Lung (tissue), 11 donors: ENCODE measurements at regions not wholly inside any gene's neighbourhood (a gene's known extent, or its start where the extent isn't known, plus 50 kb on each side); places are given as distances from the start of the nearest gene placed in this dataset.

Experiments used
- ATAC-seq: fragments of 200-7000 bp; cut with Tn5 transposase; one replicate; pipeline ENCODE4 v1.9.1; 2020; ENCODE audit warnings: moderate number of reproducible peaks; ENCODE audit not compliant: insufficient read depth, low FRiP score
- DNase-seq, 3 donors: peaks; one replicate each; pipeline ENCODE4 v3.0.0-alpha.2; 2013 to 2017
- H3K27ac ChIP-seq, 2 donors: one replicate each; pipeline ENCODE4 v1.5.1; 2013; ENCODE audit warnings: mild to moderate bottlenecking in 2 of 2, moderate library complexity in 2 of 2, control low read depth in 1 of 2, inconsistent platforms in 1 of 2, low read depth in 1 of 2, low read length in 1 of 2
- H3K27me3 ChIP-seq, 3 donors: one replicate each; pipeline ENCODE4 v1.5.1; 2013; ENCODE audit warnings: low read length in 2 of 3; ENCODE audit not compliant: control insufficient read depth in 3 of 3, insufficient read depth in 3 of 3
- H3K36me3 ChIP-seq, 4 donors: one replicate each; pipeline ENCODE4 v1.5.1; 2013; ENCODE audit warnings: low read length in 4 of 4, mild to moderate bottlenecking in 1 of 4, moderate library complexity in 1 of 4; ENCODE audit not compliant: control insufficient read depth in 4 of 4, insufficient read depth in 4 of 4
- H3K4me1 ChIP-seq, 5 donors: one replicate each; pipeline ENCODE4 v1.5.1; 2013; ENCODE audit warnings: low read length in 5 of 5, mild to moderate bottlenecking in 2 of 5, moderate library complexity in 1 of 5; ENCODE audit not compliant: control insufficient read depth in 5 of 5, insufficient read depth in 5 of 5
- H3K4me3 ChIP-seq: one replicate; pipeline ENCODE4 v1.5.1; 2013; ENCODE audit warnings: mild to moderate bottlenecking, control low read depth, moderate library complexity
- H3K9ac ChIP-seq, 2 donors: one replicate each; pipeline ENCODE4 v1.5.1; 2013; ENCODE audit warnings: low read length in 2 of 2, control low read depth in 1 of 2; ENCODE audit not compliant: insufficient read depth in 1 of 2
- H3K9me3 ChIP-seq, 4 donors: one replicate each; pipeline ENCODE4 v1.5.1; 2013; ENCODE audit warnings: low read length in 3 of 4, mild to moderate bottlenecking in 1 of 4, moderate library complexity in 1 of 4; ENCODE audit not compliant: control insufficient read depth in 4 of 4, insufficient read depth in 3 of 4
- CTCF ChIP-seq: IDR thresholded peaks from 2 replicates; pipeline ENCODE4 v1.5.1; 2012; ENCODE audit warnings: mild to moderate bottlenecking; ENCODE audit errors: control extremely low read depth, extremely low read depth
- WGBS, 2 donors: extraction: QIAGEN DNeasy Blood & Tissue Kit; methylation state at CpG; one replicate each; pipeline ENCODE4 v1.1.7; 2013; 5-methylcytosine and 5-hydroxymethylcytosine counted together
- donor health status: control.
- donor health status: control.
- donor health status: Bipolar disorder and iron deficiency.
- donor health status: healthy.
- donor health status: DM: yes; HTN: yes; CAD: no.

GRCh38 chr3:14595561-14595960 is 55.4 kb upstream of the GRIP2 start:
- H3K9ac ChIP-seq: no peak overlapping the region
- 62 to 76% methylated on average over 8 of the region's 8 CpGs for whole genome bisulfite sequencing, 2 donors
- no peaks in the 10 kb centered on the region for H3K36me3 ChIP-seq
- no peak for TF ChIP-seq CTCF
- no peaks in the 10 kb centered on the region for H3K4me1 ChIP-seq
- H3K27ac ChIP-seq: no peak overlapping the region
- no peak overlapping the region for H3K4me3 ChIP-seq
- no peak for ATAC-seq
- no peak for DNase-seq
- H3K9me3 ChIP-seq: peaks cover 0 to 4% (median 0%) of the 10 kb centered on the region in 4 donors
- H3K27me3 ChIP-seq: peaks cover 0 to 13% (median 8%) of the 10 kb centered on the region in 3 donors

GRCh38 chr3:14597266-14597665 is 54.3 kb upstream of the CCDC174 start:
- 80 to 91% methylated on average over 3 of the region's 3 CpGs for WGBS, 2 donors
- Histone ChIP-seq H3K4me3 (no peak overlapping the region), H3K9me3 (peaks cover 0 to 4% (median 0%) of the 10 kb centered on the region in 4 donors), H3K4me1 (peaks cover 0 to 4% (median 0%) of the 10 kb centered on the region in 5 donors), H3K9ac (no peak overlapping the region), H3K27ac (no peak overlapping the region), H3K27me3 (peaks cover 0 to 23% (median 21%) of the 10 kb centered on the region in 3 donors), H3K36me3 (no peaks in the 10 kb centered on the region)
- TF ChIP-seq CTCF: no peak
- ATAC-seq (no peak), DNase-seq (no peak)

GRCh38 chr3:14598143-14598569 is 53.4 kb upstream of the CCDC174 start:
- no peak overlapping the region for H3K9ac ChIP-seq
- DNase-seq: peak; percentile 41 to 71 (median 50)
- peaks cover 0 to 25% (median 21%) of the 10 kb centered on the region in 3 donors for H3K27me3 ChIP-seq
- H3K9me3 ChIP-seq: peaks cover 0 to 4% (median 0%) of the 10 kb centered on the region in 4 donors
- 19 to 21% methylated on average over 9 of the region's 9 CpGs for WGBS, 2 donors
- no peak overlapping the region for H3K4me3 ChIP-seq
- no peaks in the 10 kb centered on the region for H3K36me3 ChIP-seq
- peaks cover 0 to 8% (median 0%) of the 10 kb centered on the region in 5 donors for H3K4me1 ChIP-seq
- no peak for TF ChIP-seq CTCF
- no peak for ATAC-seq
- no peak overlapping the region for H3K27ac ChIP-seq

GRCh38 chr3:14599488-14599887 is 52.1 kb upstream of the CCDC174 start:
- ATAC-seq (no peak), DNase-seq (no peak)
- peaks cover 0 to 38% (median 31%) of the 10 kb centered on the region in 3 donors for H3K27me3 ChIP-seq
- H3K4me3 ChIP-seq: no peak overlapping the region
- H3K36me3 ChIP-seq: no peaks in the 10 kb centered on the region
- peaks cover 0 to 8% (median 0%) of the 10 kb centered on the region in 5 donors for H3K4me1 ChIP-seq
- no peak for TF ChIP-seq CTCF
- no peak overlapping the region for H3K9ac ChIP-seq
- H3K9me3 ChIP-seq: peaks cover 0 to 6% (median 0%) of the 10 kb centered on the region in 4 donors
- no peak overlapping the region for H3K27ac ChIP-seq
